SK-N-SH (cell line): ENCODE measurements at regions not wholly inside any gene's neighbourhood (a gene's known extent, or its start where the extent isn't known, plus 50 kb on each side); places are given as distances from the start of the nearest gene placed in this dataset.

Experiments
- CTCF ChIA-PET: fragments of 300-600, 350-600 bp; formaldehyde crosslinking; extraction: SDS; loops from one replicate; lab custom pipeline; 2021; lab: Yijun Ruan, JAX
- POLR2A ChIA-PET: fragments of 350-600 bp; sonication (Branson Sonifier 250); formaldehyde crosslinking; extraction: SDS; loops from one replicate; lab custom pipeline; 2020; ENCODE audit warnings: antibody characterized with exemption, inconsistent platforms; lab: Yijun Ruan, JAX
- DNase-seq: peaks from one replicate; pipeline ENCODE4 v3.0.0; 2012
- H2AFZ ChIP-seq: fragments of 200-600 bp; sonication (generic); 2 replicates; pipeline ENCODE4 v1.8.1; 2016; ENCODE audit warnings: antibody characterized with exemption, mild to moderate bottlenecking, low read depth
- H3F3A ChIP-seq: fragments of 200-600 bp; sonication (generic); replicated peaks from 2 replicates; pipeline ENCODE3; 2016; ENCODE audit warnings: antibody characterized with exemption, mild to moderate bottlenecking; ENCODE audit not compliant: insufficient read depth
- H3K27ac ChIP-seq, 2 experiments: fragments of 200-500 bp in 1 of 2; fragments of 200-600 bp in 1 of 2; sonication (Bioruptor generic) in 1 of 2; sonication (generic), shearing (Covaris generic) in 1 of 2; 2 replicates each; pipeline versions ENCODE4 v1.5.1 to v1.6.1; 2014 to 2016; ENCODE audit warnings: low read depth in 2 of 2, inconsistent platforms in 1 of 2, low read length in 1 of 2, mild to moderate bottlenecking in 1 of 2, mixed read lengths in 1 of 2
- H3K27me3 ChIP-seq: fragments of 200-600 bp; sonication (generic), shearing (Covaris generic); 2 replicates; pipeline ENCODE4 v1.6.1; 2016; ENCODE audit warnings: mixed run types; ENCODE audit not compliant: insufficient read depth
- H3K36me3 ChIP-seq, 2 experiments: fragments of 200-500 bp in 1 of 2; fragments of 200-600 bp in 1 of 2; sonication (Bioruptor generic) in 1 of 2; sonication (generic) in 1 of 2; replicated peaks in 1 of 2; 2 replicates each; pipeline versions ENCODE3 to v1.5.1; 2014 to 2016; ENCODE audit warnings: low read length in 1 of 2, mild to moderate bottlenecking in 1 of 2; ENCODE audit not compliant: insufficient read depth in 2 of 2, control insufficient read depth in 1 of 2
- H3K4me1 ChIP-seq, 2 experiments: fragments of 200-500 bp in 1 of 2; fragments of 200-600 bp in 1 of 2; sonication (Bioruptor generic) in 1 of 2; sonication (generic), shearing (Covaris generic) in 1 of 2; 2 replicates each; pipeline versions ENCODE4 v1.5.1 to v1.6.1; 2014 to 2016; ENCODE audit warnings: low read depth in 1 of 2, low read length in 1 of 2, mixed run types in 1 of 2; ENCODE audit not compliant: insufficient read depth in 2 of 2, control insufficient read depth in 1 of 2
- H3K4me2 ChIP-seq: fragments of 200-600 bp; sonication (generic), shearing (Covaris generic); 2 replicates; pipeline ENCODE4 v1.6.1; 2017; ENCODE audit warnings: mixed run types
- H3K4me3 ChIP-seq, 2 experiments: fragments of 200-500 bp in 1 of 2; fragments of 200-600 bp in 1 of 2; sonication (Bioruptor generic) in 1 of 2; sonication (generic), shearing (Covaris generic) in 1 of 2; 2 replicates each; pipeline versions ENCODE4 v1.5.1 to v1.8.1; 2014 to 2016; ENCODE audit warnings: low read depth in 2 of 2, inconsistent platforms in 1 of 2, low read length in 1 of 2, mild to moderate bottlenecking in 1 of 2, mixed read lengths in 1 of 2, moderate library complexity in 1 of 2
- H3K79me2 ChIP-seq: fragments of 200-600 bp; sonication (generic); 2 replicates; pipeline ENCODE4 v1.8.1; 2017; ENCODE audit warnings: mild to moderate bottlenecking; ENCODE audit not compliant: insufficient read depth
- H3K9ac ChIP-seq: fragments of 200-600 bp; sonication (generic); 2 replicates; pipeline ENCODE4 v1.6.1; 2017; ENCODE audit warnings: mixed run types
- H3K9me2 ChIP-seq: fragments of 200-600 bp; sonication (generic); 2 replicates; pipeline ENCODE4 v1.6.1; 2017; ENCODE audit warnings: mixed run types
- H3K9me3 ChIP-seq: fragments of 200-600 bp; sonication (generic); 2 replicates; pipeline ENCODE4 v1.6.1; 2017; ENCODE audit warnings: mixed run types, mild to moderate bottlenecking, moderate library complexity
- H4K20me1 ChIP-seq: fragments of 200-600 bp; sonication (generic); 2 replicates; pipeline ENCODE4 v1.6.1; 2017; ENCODE audit warnings: mild to moderate bottlenecking, mixed run types; ENCODE audit not compliant: insufficient read depth
- CTCF ChIP-seq: fragments of 200-600 bp; sonication (generic); IDR thresholded peaks from 2 replicates; pipeline ENCODE4 v1.6.1; 2017; ENCODE audit warnings: antibody characterized with exemption, mild to moderate bottlenecking, moderate library complexity
- EP300 ChIP-seq, 2 experiments: IDR thresholded peaks; 2 replicates each; pipeline versions ENCODE4 v1.4.0 to v1.6.1; 2012; ENCODE audit warnings: borderline replicate concordance in 1 of 2, low read depth in 1 of 2, low read length in 1 of 2
- FOSL2 ChIP-seq: IDR thresholded peaks from 2 replicates; pipeline ENCODE4 v1.4.0; 2012; ENCODE audit warnings: low read depth, mild to moderate bottlenecking, moderate library complexity, borderline replicate concordance
- GATA2 ChIP-seq: sonication (generic); formaldehyde crosslinking; IDR thresholded peaks from 2 replicates; pipeline ENCODE4 v1.5.0; 2020; ENCODE audit warnings: mild to moderate bottlenecking, missing genetic modification reagents
- MAX ChIP-seq: IDR thresholded peaks from 2 replicates; pipeline ENCODE4 v1.4.0; 2012; ENCODE audit warnings: low read depth
- MXI1 ChIP-seq: IDR thresholded peaks from 2 replicates; pipeline ENCODE4 v1.6.1; 2012; ENCODE audit warnings: mild to moderate bottlenecking, low read depth, low read length, improper control_type of control experiment
- NFIC ChIP-seq: IDR thresholded peaks from 2 replicates; pipeline ENCODE4 v1.4.0; 2012; ENCODE audit warnings: borderline replicate concordance
- RCOR1 ChIP-seq: fragments of 150-350 bp; IDR thresholded peaks from 2 replicates; pipeline ENCODE4 v1.6.1; 2017; ENCODE audit warnings: antibody characterized with exemption, low read length
- TCF12 ChIP-seq: IDR thresholded peaks from 2 replicates; pipeline ENCODE4 v1.4.0; 2012
- ZBTB33 ChIP-seq: IDR thresholded peaks from 2 replicates; pipeline ENCODE4 v1.4.0; 2012; ENCODE audit warnings: low read depth, borderline replicate concordance
- WGBS: methylation state at CpG from one replicate; pipeline ENCODE4 v1.1.6; 2017; ENCODE audit warnings: low lambda C conversion rate; 5-methylcytosine and 5-hydroxymethylcytosine counted together

- Histone ChIP-seq H3K4me2 (no peak overlapping the region), H3K9me2 (no peaks in the 10 kb centered on the region), H3K27ac (no peak overlapping the region), H3K9ac (no peak overlapping the region), H3K4me1 (no peaks in the 10 kb centered on the region), H3K9me3 (no peaks in the 10 kb centered on the region; the same call in 1 of the 2 replicates), H4K20me1 (no peaks in the 10 kb centered on the region), H3K79me2 (no peaks in the 10 kb centered on the region), H2AFZ (no peak overlapping the region), H3K27me3 (no peaks in the 10 kb centered on the region), H3K36me3 (no peaks in the 10 kb centered on the region), H3F3A (no peaks in the 10 kb centered on the region), H3K4me3 (no peak overlapping the region)
- ChIA-PET CTCF (interaction anchor here (0.6 kb wide), 1 partner anchor 31 kb away, joined by 3 read pairs; no protein-coding TSS in a partner anchor), POLR2A (no interaction called here)
- TF ChIP-seq CTCF (no peak), NFIC (no peak), MXI1 (no peak), TCF12 (no peak), ZBTB33 (no peak), MAX (no peak), GATA2 (CRISPR knock-in tag) (no peak), RCOR1 (no peak)
- DNase-seq: no peak
Measured at GRCh38 chr10:106252541-106252940, 912.0 kb downstream of the SORCS1 start.

- POLR2A ChIA-PET: no interaction called here
- Histone ChIP-seq H3K27me3 (no peaks in the 10 kb centered on the region), H3K4me2 (no peak overlapping the region), H3K9ac (no peak overlapping the region), H3K9me2 (no peaks in the 10 kb centered on the region), H3K4me1 (no peaks in the 10 kb centered on the region), H2AFZ (no peak overlapping the region), H3F3A (no peaks in the 10 kb centered on the region), H4K20me1 (no peaks in the 10 kb centered on the region), H3K36me3 (no peaks in the 10 kb centered on the region), H3K9me3 (no peaks in the 10 kb centered on the region; the same call in 1 of the 2 replicates), H3K79me2 (no peaks in the 10 kb centered on the region), H3K27ac (no peak overlapping the region), H3K4me3 (no peak overlapping the region)
- 0% methylated on average over 1 of the region's 1 CpG for WGBS
- TF ChIP-seq RCOR1 (peak; percentile 19; the same call in 1 of the 2 replicates), FOSL2 (no peak), EP300 (IDR thresholded peaks at IDR 0.05; ENCODE audit: borderline replicate concordance in 1 of 2, low read depth in 1 of 2, low read length in 1 of 2) (peak in 1 of 2 experiments; percentile 84; a peak in 2 of 4 replicates), GATA2 (CRISPR knock-in tag) (peak; percentile 73)
- DNase-seq: no peak
- CTCF ChIA-PET: no interaction called here
Measured at GRCh38 chr10:106251573-106251972, 912.9 kb downstream of the SORCS1 start.
